H1 (cell line): ENCODE measurements at regions not wholly inside any gene's neighbourhood (a gene's known extent, or its start where the extent isn't known, plus 50 kb on each side); places are given as distances from the start of the nearest gene placed in this dataset.

Experiments
- CTCF ChIA-PET: fragments of 300-600 bp; sonication (Branson Sonifier 250); formaldehyde crosslinking; loops from one replicate; lab custom pipeline; 2021; ENCODE audit not compliant: partially characterized antibody; lab: Charles Lee
- POLR2A ChIA-PET: fragments of 300-600 bp; sonication (Branson Sonifier 250); formaldehyde crosslinking; loops from one replicate; lab custom pipeline; 2021; ENCODE audit warnings: inconsistent platforms; ENCODE audit not compliant: partially characterized antibody; lab: Charles Lee
- DNase-seq, 2 experiments: peaks; one replicate each; pipeline versions ENCODE4 v3.0.0 to v3.0.0-alpha.2; 2010 to 2022; ENCODE audit warnings: low spot score in 2 of 2, low read depth in 1 of 2, mixed read lengths in 1 of 2
- FAIRE-seq: peaks from 2 replicates; lab custom pipeline; 2011; peaks lifted over from hg19 to GRCh38; lab: Jason Lieb, UNC
- H2AFZ ChIP-seq: 2 replicates; pipeline ENCODE4 v1.8.1; 2012; ENCODE audit warnings: low read length, inconsistent platforms
- H2AK5ac ChIP-seq: 2 replicates; pipeline ENCODE4 v1.6.1; 2013; ENCODE audit warnings: low read depth, low read length
- H2BK120ac ChIP-seq: replicated peaks from 2 replicates; pipeline ENCODE3; 2013; ENCODE audit warnings: low read depth, low read length, inconsistent platforms
- H2BK12ac ChIP-seq: 2 replicates; pipeline ENCODE4 v1.6.1; 2013; ENCODE audit warnings: low read depth, low read length
- H2BK15ac ChIP-seq: 2 replicates; pipeline ENCODE4 v1.6.1; 2013; ENCODE audit warnings: low read length
- H2BK20ac ChIP-seq: 2 replicates; pipeline ENCODE4 v1.6.1; 2013; ENCODE audit warnings: low read length
- H2BK5ac ChIP-seq: 2 replicates; pipeline ENCODE4 v1.6.1; 2013; ENCODE audit warnings: low read depth, low read length
- H3K14ac ChIP-seq: 2 replicates; pipeline ENCODE4 v1.6.1; 2013; ENCODE audit warnings: inconsistent platforms; ENCODE audit not compliant: insufficient read length
- H3K18ac ChIP-seq: 2 replicates; pipeline ENCODE4 v1.6.1; 2013; ENCODE audit warnings: low read length; ENCODE audit errors: extremely low read depth
- H3K23ac ChIP-seq: 2 replicates; pipeline ENCODE4 v1.6.1; 2013; ENCODE audit warnings: inconsistent platforms; ENCODE audit not compliant: insufficient read length
- H3K23me2 ChIP-seq: 2 replicates; pipeline ENCODE4 v1.6.1; 2013; ENCODE audit warnings: low read depth, low read length
- H3K27ac ChIP-seq: 2 replicates; pipeline ENCODE4 v1.6.1; 2011; ENCODE audit warnings: low read depth, low read length, inconsistent platforms
- H3K27me3 ChIP-seq, 4 experiments: replicated peaks in 1 of 4; 1 replicate in 1 of 4; 2 replicates in 3 of 4; pipeline versions ENCODE4 v1.6.1 to v1.8.1; 2011 to 2013; ENCODE audit warnings: low read length in 3 of 4, mild to moderate bottlenecking in 3 of 4, inconsistent platforms in 2 of 4, mixed read lengths in 2 of 4, moderate library complexity in 1 of 4; ENCODE audit not compliant: control insufficient read depth in 3 of 4, insufficient read depth in 3 of 4; ENCODE audit errors: extremely low read depth in 1 of 4
- H3K36me3 ChIP-seq, 4 experiments: 2 replicates each; pipeline versions ENCODE4 v1.6.1 to v1.8.1; 2011 to 2013; ENCODE audit warnings: mild to moderate bottlenecking in 4 of 4, low read length in 3 of 4, moderate library complexity in 2 of 4, control low read depth in 1 of 4, inconsistent platforms in 1 of 4; ENCODE audit not compliant: insufficient read depth in 4 of 4, control insufficient read depth in 2 of 4
- H3K4ac ChIP-seq: replicated peaks from 2 replicates; pipeline ENCODE3; 2013; ENCODE audit warnings: low read length, low read depth, mixed read lengths, inconsistent platforms; ENCODE audit not compliant: insufficient read length
- H3K4me1 ChIP-seq, 4 experiments: replicated peaks in 1 of 4; 1 replicate in 1 of 4; 2 replicates in 3 of 4; pipeline versions ENCODE4 v1.6.1 to v1.8.1; 2011 to 2013; ENCODE audit warnings: low read length in 3 of 4, inconsistent platforms in 2 of 4, mixed read lengths in 1 of 4; ENCODE audit not compliant: insufficient read depth in 4 of 4, control insufficient read depth in 3 of 4
- H3K4me2 ChIP-seq, 2 experiments: 2 replicates each; pipeline versions ENCODE4 v1.6.1 to v1.8.1; 2011 to 2013; ENCODE audit warnings: low read depth in 2 of 2, low read length in 2 of 2, control low read depth in 1 of 2, inconsistent platforms in 1 of 2, mild to moderate bottlenecking in 1 of 2; ENCODE audit not compliant: insufficient read depth in 1 of 2
- H3K4me3 ChIP-seq, 4 experiments: fragments of 200-600, 300-600 bp in 1 of 4; sonication (generic), shearing (Covaris generic), sonication (Bioruptor Twin) in 1 of 4; 2 replicates each; pipeline versions ENCODE4 v1.5.1 to v1.8.1; 2011 to 2016; ENCODE audit warnings: low read length in 4 of 4, low read depth in 3 of 4, control low read depth in 2 of 4, inconsistent platforms in 2 of 4, mild to moderate bottlenecking in 2 of 4, mixed read lengths in 1 of 4, moderate library complexity in 1 of 4; ENCODE audit not compliant: insufficient read depth in 2 of 4; ENCODE audit errors: extremely low read depth in 1 of 4
- H3K56ac ChIP-seq: replicated peaks from 2 replicates; pipeline ENCODE3; 2013; ENCODE audit warnings: low read depth, mild to moderate bottlenecking, mixed read lengths, low read length, inconsistent platforms; ENCODE audit not compliant: insufficient read length
- H3K79me1 ChIP-seq: 2 replicates; pipeline ENCODE4 v1.6.1; 2013; ENCODE audit warnings: low read depth, low read length, control low read depth
- H3K79me2 ChIP-seq, 2 experiments: 2 replicates each; pipeline versions ENCODE4 v1.6.1 to v1.8.1; 2012 to 2013; ENCODE audit warnings: low read length in 2 of 2, mild to moderate bottlenecking in 2 of 2, inconsistent platforms in 1 of 2; ENCODE audit not compliant: insufficient read depth in 2 of 2, control insufficient read depth in 1 of 2
- H3K9ac ChIP-seq, 4 experiments: replicated peaks in 1 of 4; 1 replicate in 1 of 4; 2 replicates in 3 of 4; pipeline versions ENCODE4 v1.6.1 to v1.8.1; 2011 to 2013; ENCODE audit warnings: low read depth in 3 of 4, low read length in 3 of 4, control low read depth in 2 of 4, mild to moderate bottlenecking in 2 of 4, moderate library complexity in 2 of 4, inconsistent platforms in 1 of 4; ENCODE audit errors: extremely low read depth in 1 of 4
- H3K9me3 ChIP-seq, 2 experiments: 2 replicates each; pipeline versions ENCODE4 v1.6.1 to v1.8.1; 2012 to 2013; ENCODE audit warnings: mild to moderate bottlenecking in 2 of 2, moderate library complexity in 2 of 2, control low read depth in 1 of 2, inconsistent platforms in 1 of 2, low read depth in 1 of 2, low read length in 1 of 2, mixed read lengths in 1 of 2; ENCODE audit not compliant: insufficient read depth in 2 of 2
- H4K20me1 ChIP-seq, 2 experiments: replicated peaks in 1 of 2; 2 replicates each; pipeline versions ENCODE3 to v1.8.1; 2011 to 2013; ENCODE audit warnings: inconsistent platforms in 2 of 2, low read length in 2 of 2, mild to moderate bottlenecking in 1 of 2; ENCODE audit not compliant: insufficient read depth in 2 of 2, control insufficient read depth in 1 of 2
- H4K5ac ChIP-seq: 2 replicates; pipeline ENCODE4 v1.6.1; 2013; ENCODE audit warnings: low read length, low read depth, mixed read lengths, inconsistent platforms; ENCODE audit not compliant: insufficient read length
- H4K8ac ChIP-seq: 2 replicates; pipeline ENCODE4 v1.8.0; 2013; ENCODE audit warnings: mild to moderate bottlenecking, moderate library complexity, low read length, inconsistent platforms; ENCODE audit not compliant: insufficient read depth; ENCODE audit errors: extremely low read depth
- H4K91ac ChIP-seq: replicated peaks from 2 replicates; pipeline ENCODE3; 2013; ENCODE audit warnings: low read length, mixed read lengths, inconsistent platforms; ENCODE audit not compliant: insufficient read length
- BRCA1 ChIP-seq: IDR thresholded peaks from 2 replicates; pipeline ENCODE4 v1.6.1; 2012; ENCODE audit warnings: low read depth, low read length, improper control_type of control experiment
- CBX8 ChIP-seq: fragments of 300-800, 300-1000 bp; sonication (generic); IDR thresholded peaks from 2 replicates; pipeline ENCODE4 v1.7.1; 2016; ENCODE audit warnings: low read depth, low read length, borderline replicate concordance
- CTBP2 ChIP-seq: IDR thresholded peaks from 2 replicates; pipeline ENCODE4 v1.7.0; 2011; ENCODE audit warnings: borderline replicate concordance, mild to moderate bottlenecking, moderate library complexity, mixed read lengths, low read length; ENCODE audit not compliant: insufficient read depth, insufficient read length
- EGR1 ChIP-seq: IDR thresholded peaks from 2 replicates; pipeline ENCODE4 v1.6.1; 2011; ENCODE audit warnings: low read depth, low read length, borderline replicate concordance
- GABPA ChIP-seq: IDR thresholded peaks from 2 replicates; pipeline ENCODE4 v1.6.1; 2011; ENCODE audit warnings: mild to moderate bottlenecking, low read length, moderate library complexity, borderline replicate concordance; ENCODE audit not compliant: insufficient read depth
- HDAC6 ChIP-seq: IDR thresholded peaks from one replicate; pipeline ENCODE4 v1.7.1; 2012; ENCODE audit warnings: low read depth, mild to moderate bottlenecking, inconsistent platforms, low read length, moderate library complexity
- SP2 ChIP-seq: IDR thresholded peaks from 2 replicates; pipeline ENCODE4 v1.6.1; 2012; ENCODE audit warnings: mild to moderate bottlenecking, low read length, inconsistent platforms
- TAF7 ChIP-seq: optimal IDR thresholded peaks from 2 replicates; pipeline ENCODE3; 2011; ENCODE audit warnings: low read depth, mild to moderate bottlenecking, inconsistent platforms, low read length, moderate library complexity, borderline replicate concordance
- WGBS, 2 experiments: shearing (Covaris generic) in 1 of 2; methylation state at CpG; one replicate each; pipeline versions ENCODE4 v1.1.6 to v1.1.7; 2013 to 2015; ENCODE audit warnings: low lambda C conversion rate in 2 of 2, mixed read lengths in 2 of 2, inconsistent platforms in 1 of 2, low coverage in 1 of 2, missing lambda C conversion rate in 1 of 2; ENCODE audit not compliant: insufficient replicate concordance in 2 of 2, insufficient coverage in 1 of 2, insufficient read length in 1 of 2; ENCODE audit errors: extremely low coverage in 1 of 2, missing lambda C conversion rate in 1 of 2; 5-methylcytosine and 5-hydroxymethylcytosine counted together

DNA sequence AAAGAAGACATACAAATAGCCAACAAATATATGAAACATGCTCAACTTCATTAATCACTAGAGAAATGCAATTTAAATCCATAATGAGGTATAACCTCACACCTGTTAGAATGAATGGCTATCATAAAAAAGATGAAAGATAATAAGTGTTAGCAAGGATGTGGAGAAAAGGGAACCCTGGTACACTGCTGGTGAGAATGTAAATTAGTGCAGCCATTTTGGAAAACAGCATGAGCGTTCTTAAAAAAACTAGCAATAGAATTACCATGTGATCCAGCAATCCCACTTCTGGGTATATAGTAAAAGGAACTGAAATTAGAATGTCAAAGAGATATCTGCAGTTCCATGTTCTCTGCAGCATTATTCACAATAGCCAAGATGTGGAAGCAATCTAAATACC, 64.2 kb upstream of the CEP78 start:
- H4K8ac ChIP-seq: no peak overlapping the region
- no peak overlapping the region for H2AFZ ChIP-seq
- H3K18ac ChIP-seq: no peak overlapping the region
- no peak overlapping the region for H3K4ac ChIP-seq
- no peak overlapping the region for H4K91ac ChIP-seq
- H3K4me3 ChIP-seq: no peak overlapping the region
- no peaks in the 10 kb centered on the region for H3K79me2 ChIP-seq
- DNase-seq: no peak
- CTCF ChIA-PET: no interaction called here
- H2BK12ac ChIP-seq: no peak overlapping the region
- POLR2A ChIA-PET: no interaction called here
- H3K56ac ChIP-seq: no peak overlapping the region
- 95% methylated on average over 1 of the region's 1 CpG; no CpG with 5 or more reads in 1 of the 2 experiments for WGBS, 2 experiments
- no peak overlapping the region for H3K9ac ChIP-seq
- no peak for TF ChIP-seq CBX8
- no peak for TF ChIP-seq HDAC6
- no peak for TF ChIP-seq SP2
- TF ChIP-seq EGR1: no peak
- no peak for TF ChIP-seq CTBP2
- TF ChIP-seq TAF7: no peak
- no peak for TF ChIP-seq BRCA1
- no peak for TF ChIP-seq GABPA
- H3K14ac ChIP-seq: no peak overlapping the region
- no peak for FAIRE-seq
- no peak overlapping the region for H3K27ac ChIP-seq
- H4K20me1 ChIP-seq: no peaks in the 10 kb centered on the region
- no peak overlapping the region for H2BK5ac ChIP-seq
- no peak overlapping the region for H4K5ac ChIP-seq
- no peaks in the 10 kb centered on the region for H3K4me1 ChIP-seq
- H3K4me2 ChIP-seq: no peak overlapping the region
- no peak overlapping the region for H2BK120ac ChIP-seq
- H2AK5ac ChIP-seq: no peak overlapping the region
- H3K36me3 ChIP-seq: no peaks in the 10 kb centered on the region
- H3K9me3 ChIP-seq: peaks cover 4 to 6% of the 10 kb centered on the region in 2 experiments; a peak in 3 of 4 replicates
- no peaks in the 10 kb centered on the region for H3K79me1 ChIP-seq
- no peaks in the 10 kb centered on the region for H3K27me3 ChIP-seq
- H3K23ac ChIP-seq: no peak overlapping the region
- no peaks in the 10 kb centered on the region for H3K23me2 ChIP-seq
- no peak overlapping the region for H2BK15ac ChIP-seq
- no peak overlapping the region for H2BK20ac ChIP-seq
